ENCODE measurements at regions not wholly inside any gene's neighbourhood (a gene's known extent, or its start where the extent isn't known, plus 50 kb on each side); places are given as distances from the start of the nearest gene placed in this dataset.

DNA sequence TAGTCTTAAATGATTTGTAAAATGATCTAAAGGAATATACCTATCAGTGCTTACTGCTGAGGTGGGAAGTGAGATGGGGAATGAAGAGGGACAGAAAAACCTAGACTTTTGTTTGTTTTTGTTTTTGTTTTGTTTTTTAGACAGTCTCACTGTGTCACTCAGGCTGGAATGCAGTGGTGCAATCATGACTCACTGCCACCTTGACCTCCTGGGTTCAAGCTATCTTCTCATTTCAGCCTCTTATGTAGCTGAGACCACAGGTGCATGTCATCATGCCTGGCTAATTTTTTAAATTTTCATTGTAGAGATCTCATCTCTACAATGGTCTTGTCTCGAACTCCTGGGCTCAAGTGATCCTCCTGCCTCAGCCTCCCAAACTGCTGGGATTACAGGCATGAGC lies 116.4 kb upstream of the SEM1 start:
- TF ChIP-seq CTCF (IDR thresholded peaks at IDR 0.05) (no peak), EZH2phosphoT487 (IDR thresholded peaks at IDR 0.05) (no peak), EZH2 (IDR thresholded peaks at IDR 0.05) (no peak)
